Psoas muscle (tissue), 7 donors: ENCODE measurements at regions not wholly inside any gene's neighbourhood (a gene's known extent, or its start where the extent isn't known, plus 50 kb on each side); places are given as distances from the start of the nearest gene placed in this dataset.

Source experiments
- ATAC-seq, 4 donors: fragments of 200-7000 bp; cut with Tn5 transposase; one replicate each; pipeline ENCODE4 v1.9.1; 2020; ENCODE audit warnings: moderate library complexity in 3 of 4, mild to moderate bottlenecking in 2 of 4
- DNase-seq, 2 donors: peaks; one replicate each; pipeline ENCODE4 v3.0.0-alpha.2; 2020
- H3K27ac ChIP-seq: fragments of 200-600 bp; one replicate; pipeline ENCODE4 v1.8.0; 2022
- H3K27me3 ChIP-seq, 3 donors: fragments of 200-600 bp in 1 of 3; one replicate each; pipeline versions ENCODE4 v1.6.1 to v1.8.0; 2013 to 2022; ENCODE audit warnings: low read length in 2 of 3, mild to moderate bottlenecking in 2 of 3, moderate library complexity in 1 of 3; ENCODE audit not compliant: insufficient read depth in 3 of 3
- H3K36me3 ChIP-seq, 2 donors: fragments of 200-600 bp in 1 of 2; one replicate each; pipeline versions ENCODE4 v1.6.1 to v1.8.0; 2013 to 2022; ENCODE audit warnings: low read depth in 1 of 2, mild to moderate bottlenecking in 1 of 2, moderate library complexity in 1 of 2; ENCODE audit not compliant: insufficient read depth in 1 of 2
- H3K4me1 ChIP-seq: fragments of 200-600 bp; one replicate; pipeline ENCODE4 v1.8.0; 2022
- H3K4me3 ChIP-seq: fragments of 200-600 bp; one replicate; pipeline ENCODE4 v1.8.0; 2022; ENCODE audit warnings: mild to moderate bottlenecking
- H3K9me3 ChIP-seq: fragments of 200-600 bp; one replicate; pipeline ENCODE4 v1.8.0; 2022
- WGBS, 3 donors: extraction: QIAGEN DNeasy Blood & Tissue Kit; methylation state at CpG; one replicate each; pipeline versions ENCODE4 v1.1.6 to v1.1.7; 2013; 5-methylcytosine and 5-hydroxymethylcytosine counted together
- intact Hi-C, 2 donors: fragments of 100-400 bp; cut with DNase I; formaldehyde crosslinking; loops; one replicate each; pipeline versions ENCODE4 v1.11.0 to v1.14.2; 2022
- TF ChIP-seq, protein P1 (sequence below): fragments of 200-600 bp; IDR thresholded peaks from one replicate; pipeline ENCODE4 v1.8.0; 2022; ENCODE audit warnings: antibody characterized with exemption
- donor health status: healthy with polysubstance abuse.
- donor health status: DM: no; HTN: no; CAD: no; lungs with moderate emphysema.
- donor health status: Bipolar disorder and iron deficiency.
- donor health status: healthy.
- donor health status: DM: yes; HTN: yes; CAD: no.
- donor health status: DM: no; HTN: no; CAD: no.
- donor health status: DM: yes; HTN: yes; CAD: no.

DNA sequence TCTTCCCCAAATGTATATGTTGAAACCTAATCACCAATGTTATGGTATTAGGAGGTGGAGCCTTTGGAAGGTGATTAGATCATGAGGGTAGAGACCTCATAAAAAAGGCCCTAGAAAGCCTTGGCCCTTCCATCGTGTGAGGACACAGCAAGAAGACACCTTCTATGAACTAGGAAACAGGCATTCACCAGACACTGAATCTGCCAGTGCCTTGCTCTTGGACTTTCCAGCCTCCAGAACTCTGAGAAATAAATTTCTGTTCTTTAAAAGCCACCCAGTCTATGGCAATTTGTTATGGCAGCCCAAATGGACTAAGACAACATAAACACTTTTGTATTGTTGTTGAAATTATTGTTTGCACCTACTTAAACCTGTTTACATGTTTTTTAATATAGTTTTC is 221.8 kb upstream of the RPS6KA3 start:
- DNase-seq = no peak
- WGBS, 3 donors = 70 to 89% (median 87%) methylated on average over 1 of the region's 1 CpG

DNA sequence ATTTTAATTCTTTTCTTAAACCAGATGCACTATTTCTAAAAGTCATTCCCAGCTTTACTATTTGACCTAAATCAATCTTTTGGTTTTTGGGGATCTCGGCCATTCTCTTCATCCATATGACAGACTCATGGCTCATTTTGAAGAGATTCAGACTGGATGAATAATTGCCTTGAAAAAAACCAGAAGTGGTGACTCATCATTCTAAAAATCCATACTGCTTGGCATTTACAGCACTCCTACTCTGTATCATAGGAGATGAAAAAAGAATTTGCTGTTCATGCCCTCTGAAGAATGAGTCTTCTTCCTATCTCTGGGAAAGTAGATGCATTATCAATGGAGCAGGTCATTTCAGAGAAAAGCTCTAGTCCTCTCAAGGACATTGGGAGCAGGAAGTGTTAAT is 220.5 kb upstream of the RPS6KA3 start:
- no peaks in the 10 kb centered on the region for H3K4me1 ChIP-seq
- no peak overlapping the region for H3K4me3 ChIP-seq
- WGBS, 3 donors = 65 to 100% (median 94%) methylated on average over 1 of the region's 1 CpG
- peaks cover 3% of the 10 kb centered on the region for H3K9me3 ChIP-seq
- TF ChIP-seq, protein P1, sequence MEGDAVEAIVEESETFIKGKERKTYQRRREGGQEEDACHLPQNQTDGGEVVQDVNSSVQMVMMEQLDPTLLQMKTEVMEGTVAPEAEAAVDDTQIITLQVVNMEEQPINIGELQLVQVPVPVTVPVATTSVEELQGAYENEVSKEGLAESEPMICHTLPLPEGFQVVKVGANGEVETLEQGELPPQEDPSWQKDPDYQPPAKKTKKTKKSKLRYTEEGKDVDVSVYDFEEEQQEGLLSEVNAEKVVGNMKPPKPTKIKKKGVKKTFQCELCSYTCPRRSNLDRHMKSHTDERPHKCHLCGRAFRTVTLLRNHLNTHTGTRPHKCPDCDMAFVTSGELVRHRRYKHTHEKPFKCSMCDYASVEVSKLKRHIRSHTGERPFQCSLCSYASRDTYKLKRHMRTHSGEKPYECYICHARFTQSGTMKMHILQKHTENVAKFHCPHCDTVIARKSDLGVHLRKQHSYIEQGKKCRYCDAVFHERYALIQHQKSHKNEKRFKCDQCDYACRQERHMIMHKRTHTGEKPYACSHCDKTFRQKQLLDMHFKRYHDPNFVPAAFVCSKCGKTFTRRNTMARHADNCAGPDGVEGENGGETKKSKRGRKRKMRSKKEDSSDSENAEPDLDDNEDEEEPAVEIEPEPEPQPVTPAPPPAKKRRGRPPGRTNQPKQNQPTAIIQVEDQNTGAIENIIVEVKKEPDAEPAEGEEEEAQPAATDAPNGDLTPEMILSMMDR = no peak
- intact Hi-C loops = no loop called here
- no peaks in the 10 kb centered on the region for H3K36me3 ChIP-seq
- ATAC-seq (no peak), DNase-seq (no peak)
- peaks cover 0 to 5% (median 0%) of the 10 kb centered on the region in 3 donors for H3K27me3 ChIP-seq
- no peak overlapping the region for H3K27ac ChIP-seq

More for the DNA sequence above, 221.8 kb upstream of the RPS6KA3 start:
- Histone ChIP-seq H3K4me1 (no peaks in the 10 kb centered on the region), H3K4me3 (no peak overlapping the region), H3K36me3 (no peaks in the 10 kb centered on the region), H3K27me3 (peaks cover 0 to 1% (median 0%) of the 10 kb centered on the region in 3 donors), H3K27ac (no peak overlapping the region), H3K9me3 (peaks cover 3% of the 10 kb centered on the region)
- no peak for ATAC-seq
- TF ChIP-seq, protein P1 = no peak
- intact Hi-C loops = no loop called here

DNA sequence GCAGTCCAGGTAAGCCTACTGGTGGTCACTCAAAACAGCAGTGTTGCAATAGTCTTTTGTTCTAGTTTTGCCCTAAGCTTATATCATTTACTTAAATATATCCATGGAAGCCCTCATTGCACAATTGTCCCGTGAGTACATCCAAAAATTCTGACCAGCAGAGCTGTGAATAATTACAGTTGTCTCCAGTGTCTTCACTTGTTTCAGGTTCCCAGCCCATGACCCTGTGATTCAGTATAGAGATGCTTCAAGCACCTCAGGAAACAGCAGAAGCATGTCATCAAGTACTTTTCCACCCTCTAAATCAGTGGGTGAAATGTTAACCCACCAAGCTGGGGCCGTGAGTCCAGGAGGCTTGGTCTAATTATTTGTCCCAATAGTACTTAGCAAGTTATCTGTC is 214.9 kb upstream of the RPS6KA3 start:
- ATAC-seq (peak; percentile 65 to 96 (median 93)), DNase-seq (no peak)
- no peak overlapping the region for H3K4me3 ChIP-seq
- TF ChIP-seq, protein P1 = no peak
- no peaks in the 10 kb centered on the region for H3K36me3 ChIP-seq
- no peaks in the 10 kb centered on the region for H3K4me1 ChIP-seq
- H3K27me3 ChIP-seq = peaks cover 0 to 10% (median 0%) of the 10 kb centered on the region in 3 donors
- WGBS, 3 donors = 23 to 30% (median 28%) methylated on average over 2 of the region's 2 CpGs
- intact Hi-C loops = no loop called here
- H3K27ac ChIP-seq = no peak overlapping the region
- no peaks in the 10 kb centered on the region for H3K9me3 ChIP-seq

DNA sequence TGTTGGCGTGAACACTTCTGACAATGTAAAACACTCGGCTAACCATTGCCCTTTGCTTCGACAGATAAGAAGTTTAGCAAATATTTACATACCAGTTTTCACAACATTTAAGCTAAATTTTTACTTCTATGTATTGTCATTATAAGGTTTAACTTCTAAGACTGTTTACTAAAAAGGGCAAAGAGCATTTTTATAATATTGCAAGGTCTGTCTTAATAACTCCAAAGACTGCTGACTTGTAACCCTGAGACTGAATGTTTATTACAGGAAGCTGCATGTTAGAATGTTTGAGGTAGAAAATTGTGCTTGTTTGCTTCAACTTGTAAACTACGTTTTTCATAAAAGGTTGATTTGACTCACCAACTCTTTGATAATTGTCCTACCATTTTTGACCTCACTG is 213.2 kb upstream of the RPS6KA3 start:
- TF ChIP-seq, protein P1 = no peak
- 77 to 91% (median 85%) methylated on average over 4 of the region's 4 CpGs for WGBS, 3 donors
- ATAC-seq (no peak), DNase-seq (no peak)
- no peak overlapping the region for H3K27ac ChIP-seq
- H3K36me3 ChIP-seq = no peaks in the 10 kb centered on the region
- H3K4me3 ChIP-seq = no peak overlapping the region
- peaks cover 0 to 10% (median 0%) of the 10 kb centered on the region in 3 donors for H3K27me3 ChIP-seq
- H3K4me1 ChIP-seq = no peaks in the 10 kb centered on the region
- H3K9me3 ChIP-seq = no peaks in the 10 kb centered on the region
- intact Hi-C loops = no loop called here

DNA sequence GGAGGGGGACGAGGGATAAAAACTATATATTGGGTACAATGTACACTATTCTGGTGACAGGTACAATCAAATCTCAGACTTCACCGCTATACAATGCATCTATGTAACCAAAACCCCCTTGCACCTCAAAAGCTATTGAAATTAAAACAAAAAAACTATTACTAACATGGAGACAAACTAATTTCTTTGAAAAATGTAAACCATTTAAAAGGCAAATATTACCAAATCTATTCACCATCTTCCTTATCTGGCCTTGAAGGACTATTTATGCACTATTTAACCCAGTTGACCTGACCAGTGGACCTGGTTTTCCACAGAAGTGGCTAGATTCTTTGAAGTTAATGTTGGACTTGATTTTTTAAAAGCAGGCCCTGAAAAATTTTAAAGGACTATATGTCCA is 212.3 kb upstream of the RPS6KA3 start:
- DNase-seq (no peak), ATAC-seq (no peak)
- intact Hi-C loops = no loop called here

More for the DNA sequence above, 212.3 kb upstream of the RPS6KA3 start:
- Histone ChIP-seq H3K27me3 (peaks cover 0 to 10% (median 0%) of the 10 kb centered on the region in 3 donors), H3K36me3 (no peaks in the 10 kb centered on the region), H3K9me3 (no peaks in the 10 kb centered on the region), H3K4me1 (no peaks in the 10 kb centered on the region), H3K4me3 (no peak overlapping the region), H3K27ac (no peak overlapping the region)
- TF ChIP-seq, protein P1 = no peak
- WGBS, 3 donors = 70 to 89% (median 89%) methylated on average over 2 of the region's 2 CpGs
